NCI-H1092 treated with DMSO at 0.1 percent for 48 hours (cell line): ENCODE measurements at regions not wholly inside any gene's neighbourhood (a gene's known extent, or its start where the extent isn't known, plus 50 kb on each side); places are given as distances from the start of the nearest gene placed in this dataset.

Source experiments
- DNase-seq: peaks from one replicate; lab custom pipeline; 2025; lab: John Stamatoyannopoulos, UW

DNA sequence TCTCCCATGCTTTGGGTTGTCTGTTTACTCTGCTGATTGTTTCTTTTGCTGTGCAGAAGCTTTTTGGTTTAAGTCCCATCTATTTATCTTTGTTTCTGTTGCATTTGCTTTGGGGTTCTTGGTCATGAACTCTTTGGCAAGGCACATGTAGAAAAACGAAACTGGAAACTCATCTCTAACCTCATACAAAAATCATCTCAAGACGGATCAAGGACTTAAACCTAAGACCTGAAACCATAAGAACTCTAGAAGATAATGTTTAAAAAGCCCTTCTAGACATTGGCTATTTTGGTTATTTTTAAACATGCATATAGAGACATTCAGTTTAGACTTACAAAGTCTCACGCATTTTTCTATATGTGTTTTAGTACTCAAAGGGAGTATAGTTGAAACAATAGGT, 1164.3 kb upstream of the GYPC start:
- DNase-seq, result no peak

DNA sequence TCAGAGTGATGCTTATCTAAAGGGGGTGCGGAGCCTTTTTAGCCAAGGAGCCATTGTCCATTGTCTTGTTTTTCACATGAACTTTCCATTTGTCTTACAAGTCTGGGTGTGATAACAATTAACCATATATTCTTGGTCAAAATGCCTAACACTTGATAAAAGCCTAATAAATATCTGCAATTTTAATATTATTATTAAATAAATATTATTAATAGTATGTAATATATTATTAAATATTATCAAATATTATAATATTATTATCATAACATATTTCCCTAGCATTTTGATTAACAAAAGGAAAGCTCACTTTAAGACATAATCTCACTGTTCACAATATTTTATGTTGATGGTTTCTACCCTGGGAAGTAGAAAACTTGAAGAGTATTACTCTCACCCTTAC, 1143.6 kb upstream of the GYPC start:
- no peak for DNase-seq

DNA sequence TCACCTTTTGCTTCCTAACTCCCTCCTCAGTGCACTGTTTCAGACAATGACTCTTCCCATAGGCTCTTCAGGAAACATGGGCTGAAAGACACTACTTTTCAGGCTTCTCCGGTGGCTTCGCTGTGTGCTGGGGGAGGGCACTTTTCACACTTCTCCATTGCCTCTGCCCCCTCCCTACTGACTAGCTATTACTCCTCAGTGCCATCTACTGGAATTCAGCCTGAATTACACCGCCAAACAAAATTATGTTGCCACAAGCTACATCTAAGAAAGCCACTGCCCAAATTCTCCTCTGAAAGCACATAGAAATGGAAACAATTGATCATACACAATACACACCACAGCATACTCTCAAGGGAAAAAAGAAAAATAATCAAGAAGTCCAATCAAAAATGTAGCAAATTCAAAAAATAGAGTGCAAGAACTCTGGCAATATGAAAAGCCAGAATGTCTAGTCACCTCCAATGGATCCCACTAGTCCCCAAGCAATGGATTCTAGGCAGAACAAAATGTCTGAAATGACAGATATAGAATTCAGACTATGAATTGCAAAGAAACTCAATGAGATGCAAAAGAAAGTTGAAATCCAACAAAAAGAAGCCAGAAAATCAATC, 1139.4 kb upstream of the GYPC start:
- peak; percentile 2 for DNase-seq

DNA sequence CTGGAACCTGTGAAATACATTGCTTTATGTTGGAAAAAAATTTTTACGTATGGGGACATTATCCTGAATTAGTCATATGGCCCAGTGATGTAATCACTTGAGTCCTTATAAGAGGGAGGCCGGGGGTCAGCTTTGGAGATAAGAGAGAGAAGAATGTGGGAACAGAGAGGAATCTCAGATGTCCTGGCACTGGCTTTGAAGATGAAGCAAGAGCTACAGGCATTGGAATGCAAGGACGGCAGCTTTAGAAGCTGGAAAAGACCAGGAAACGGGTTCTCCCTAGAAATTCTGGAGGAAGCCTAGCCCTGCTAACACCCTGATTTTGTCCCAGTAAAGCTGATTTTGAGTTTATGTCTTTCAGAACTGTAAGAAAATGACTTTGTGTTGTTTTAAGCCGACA, 1129.9 kb upstream of the GYPC start:
- no peak for DNase-seq

DNA sequence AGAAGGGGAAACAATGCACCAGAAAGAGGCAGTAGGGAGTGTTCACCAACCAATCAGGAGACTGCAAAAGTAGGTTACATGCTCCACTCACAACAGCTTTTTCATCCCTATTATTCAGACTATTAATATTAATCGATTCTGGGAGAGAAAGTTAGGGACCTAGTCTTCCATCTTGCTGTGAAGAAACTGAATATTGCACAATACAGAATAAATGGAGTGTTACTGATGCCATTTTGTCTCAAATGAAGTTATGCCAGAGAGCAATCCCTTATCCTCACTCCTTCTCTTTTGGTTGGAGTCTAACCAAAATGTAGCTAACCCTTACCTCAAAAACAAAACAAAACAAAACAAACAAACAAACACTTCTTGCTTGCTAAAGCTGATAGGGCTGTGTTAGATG, 1120.9 kb upstream of the GYPC start:
- DNase-seq, result no peak

DNA sequence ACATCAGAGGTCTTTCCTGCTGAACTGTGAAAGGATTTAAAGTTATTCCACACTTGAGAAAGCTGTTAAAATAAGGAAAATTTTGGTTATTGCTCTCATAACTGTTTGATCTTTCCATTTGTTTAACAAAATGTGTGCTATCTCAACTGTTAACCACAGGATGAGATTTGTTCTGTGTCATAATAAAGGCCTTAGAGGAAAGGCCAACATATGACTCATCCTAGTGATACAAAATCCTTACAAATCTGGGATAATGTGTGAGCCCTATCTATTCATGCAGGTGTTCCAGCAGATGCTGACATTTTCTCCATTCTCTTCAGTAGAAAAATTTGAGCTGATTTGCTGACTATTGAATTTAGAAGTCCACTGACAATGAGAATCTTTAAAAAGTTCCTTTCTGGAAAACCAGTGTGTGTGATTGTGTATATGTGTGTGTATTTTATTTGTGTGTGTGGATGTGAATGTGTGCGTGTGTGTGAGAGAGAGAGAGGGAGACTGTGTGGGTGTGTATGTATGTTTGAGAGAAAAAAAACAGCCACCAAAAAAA, 1111.9 kb upstream of the GYPC start:
- DNase-seq, result no peak

DNA sequence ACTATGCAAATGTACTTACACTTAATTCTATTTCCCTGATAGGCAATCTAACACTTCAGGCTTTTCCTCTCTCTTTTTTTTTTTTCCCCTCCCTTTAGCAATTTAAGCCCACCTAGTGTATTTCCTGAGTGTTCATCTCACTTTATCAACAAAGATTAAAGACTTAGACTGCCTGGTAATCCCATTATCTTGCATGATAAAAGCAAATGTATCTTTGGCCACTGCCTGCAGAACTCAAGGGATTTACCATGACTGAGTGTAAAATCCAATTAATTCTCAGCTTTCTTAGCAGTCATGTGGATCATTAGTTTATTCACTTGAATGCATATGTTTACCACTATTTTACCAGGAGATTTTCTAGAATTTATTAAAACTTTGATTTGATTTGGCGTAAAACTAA, 1102.2 kb upstream of the GYPC start:
- DNase-seq, result no peak

DNA sequence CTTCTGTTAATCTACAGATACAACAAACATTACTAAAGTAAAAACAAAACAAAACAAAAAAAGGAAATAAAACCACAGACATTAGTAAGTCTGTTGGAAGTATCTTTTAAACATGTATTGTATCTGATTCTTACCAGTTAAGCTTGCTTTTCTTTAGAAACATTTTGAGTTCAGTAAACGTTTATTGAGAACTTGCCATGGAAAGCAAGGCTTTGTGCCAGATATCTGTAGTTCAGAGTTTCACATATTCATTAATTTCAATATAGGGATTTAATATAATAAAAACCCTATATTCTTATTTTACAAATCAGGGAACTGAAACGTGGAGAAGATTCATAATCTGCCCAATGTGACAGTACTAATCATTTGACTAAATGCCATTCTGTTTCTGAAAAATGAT, 1101.0 kb upstream of the GYPC start:
- no peak for DNase-seq

DNA sequence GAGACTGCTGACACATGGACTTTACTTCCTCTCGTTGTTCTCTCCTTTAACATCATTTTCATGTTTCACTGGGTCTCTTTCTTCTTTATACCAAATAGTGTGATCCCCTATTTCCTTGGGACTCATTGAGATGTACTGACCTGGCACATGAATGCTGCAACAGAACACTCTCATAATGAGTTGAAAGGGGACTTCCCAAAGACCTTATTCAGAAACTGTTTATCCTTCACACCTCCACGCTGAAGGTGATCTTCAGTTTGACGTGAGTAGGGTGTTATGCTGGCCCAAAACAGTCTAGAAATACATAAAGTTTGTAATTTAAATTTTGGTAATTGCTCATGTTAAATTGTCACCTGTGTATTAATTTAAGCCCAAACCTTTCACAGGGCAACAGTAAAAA, 1096.8 kb upstream of the GYPC start:
- DNase-seq, result no peak

DNA sequence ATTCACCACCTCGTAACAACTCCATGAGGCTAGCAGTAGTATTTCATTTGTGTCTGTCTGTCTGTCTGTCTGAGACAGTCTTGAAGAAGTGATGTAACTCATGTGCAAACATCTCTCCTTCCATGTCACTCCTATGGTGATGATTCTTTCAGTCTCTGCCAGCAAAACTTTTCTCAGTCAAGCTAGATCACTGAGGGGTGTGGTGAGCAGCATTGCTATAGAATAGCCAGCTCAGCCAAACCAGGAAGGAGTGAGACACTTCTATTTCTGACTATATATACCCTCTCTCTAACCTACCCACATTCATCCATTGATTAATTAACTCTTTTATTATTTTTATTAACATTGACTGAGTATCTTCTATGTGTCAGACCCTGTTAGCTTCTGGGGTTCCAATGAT, 1095.1 kb upstream of the GYPC start:
- no peak for DNase-seq

DNA sequence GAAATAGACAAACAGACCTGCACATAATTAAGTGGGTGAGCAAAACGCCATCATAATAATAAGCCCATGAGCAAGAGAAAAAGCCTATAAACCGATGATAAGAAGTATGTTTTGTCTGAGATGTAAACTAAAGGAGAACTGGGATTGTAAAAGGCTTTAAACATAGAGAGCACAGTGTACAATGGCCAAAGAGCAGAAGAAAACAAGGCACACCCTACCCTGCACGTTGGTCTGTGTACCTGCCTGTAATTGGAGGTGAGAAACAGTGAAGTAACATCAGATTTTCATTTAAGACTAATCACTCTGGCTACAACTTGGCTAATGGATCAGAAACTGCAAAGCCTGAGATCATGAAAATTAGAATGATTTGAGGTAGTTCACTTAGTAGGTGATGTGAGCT, 1094.7 kb upstream of the GYPC start:
- no peak for DNase-seq

DNA sequence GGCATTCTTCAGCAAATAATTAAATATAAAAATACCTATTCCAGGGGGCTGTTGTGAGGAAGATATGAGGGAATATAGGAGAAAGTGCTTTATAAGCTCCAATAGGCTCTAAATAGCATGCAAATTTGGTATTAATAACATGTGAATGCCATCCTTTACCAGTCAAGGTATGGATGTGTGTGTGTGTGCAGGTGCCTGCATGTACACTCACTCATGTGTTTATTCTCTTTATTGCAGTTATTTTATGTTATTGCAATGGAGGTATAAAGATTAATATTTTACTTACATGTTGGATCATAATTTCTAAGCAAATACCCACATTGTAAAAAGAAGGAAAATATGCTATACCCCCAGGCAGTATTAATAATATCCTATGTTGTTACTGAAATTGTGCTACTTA, 1093.0 kb upstream of the GYPC start:
- DNase-seq, result no peak

DNA sequence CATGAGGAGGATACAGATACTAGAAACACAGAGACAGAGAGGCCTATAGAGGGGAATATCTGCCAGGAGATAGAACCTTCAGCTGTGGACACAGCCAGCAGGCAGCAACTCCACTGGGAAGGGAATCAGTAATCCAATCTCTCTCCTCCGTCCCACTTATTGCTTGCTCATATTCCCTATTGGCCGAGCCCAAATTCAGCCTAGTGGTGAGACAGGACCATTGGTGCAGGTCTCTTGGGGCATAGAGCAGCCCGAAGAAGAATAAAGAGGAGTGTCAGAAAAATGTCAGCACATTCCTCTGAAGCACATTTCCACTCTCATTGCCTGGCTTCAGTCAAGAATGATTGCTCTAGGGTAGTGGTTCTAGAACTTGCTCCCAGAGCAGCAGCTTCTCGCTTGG, 1091.5 kb upstream of the GYPC start:
- no peak for DNase-seq

DNA sequence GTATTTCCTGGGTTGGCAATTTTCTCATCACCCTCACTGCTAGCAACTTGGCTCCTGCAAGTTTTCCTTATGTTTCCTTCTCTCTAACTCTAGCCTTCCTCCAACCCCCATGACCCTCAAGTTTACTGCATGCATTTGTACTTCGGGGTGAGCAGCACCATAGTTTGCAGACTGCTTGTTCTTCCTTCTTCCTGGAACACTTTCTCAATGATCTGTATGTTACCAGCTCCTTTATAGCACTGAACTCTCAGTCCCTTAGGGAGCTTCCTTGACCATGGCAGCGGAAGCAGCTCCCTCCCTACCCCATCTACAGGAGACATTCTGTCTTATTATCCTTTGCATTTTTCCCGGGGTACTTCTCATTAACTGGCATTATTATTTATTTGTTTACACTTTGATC, 1089.5 kb upstream of the GYPC start:
- DNase-seq, result no peak

DNA sequence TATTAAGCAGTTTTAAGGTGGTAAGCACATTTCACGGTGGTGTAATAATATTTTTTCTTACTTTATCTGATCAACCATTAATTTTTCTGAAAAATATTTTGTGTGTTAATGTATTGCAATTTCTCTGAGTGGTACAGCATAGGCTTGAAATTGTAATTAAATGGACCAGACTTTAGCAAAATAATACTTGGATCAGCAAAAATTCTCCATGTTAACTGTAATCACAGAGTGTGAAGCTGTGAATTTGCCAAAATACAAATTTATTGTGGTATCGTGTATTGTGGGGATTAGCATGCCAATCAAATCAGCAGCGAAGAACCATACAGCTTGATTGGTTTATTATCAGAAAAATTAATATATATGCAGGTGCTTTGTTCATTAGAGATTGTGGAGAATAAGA, 1088.9 kb upstream of the GYPC start:
- DNase-seq, result no peak

DNA sequence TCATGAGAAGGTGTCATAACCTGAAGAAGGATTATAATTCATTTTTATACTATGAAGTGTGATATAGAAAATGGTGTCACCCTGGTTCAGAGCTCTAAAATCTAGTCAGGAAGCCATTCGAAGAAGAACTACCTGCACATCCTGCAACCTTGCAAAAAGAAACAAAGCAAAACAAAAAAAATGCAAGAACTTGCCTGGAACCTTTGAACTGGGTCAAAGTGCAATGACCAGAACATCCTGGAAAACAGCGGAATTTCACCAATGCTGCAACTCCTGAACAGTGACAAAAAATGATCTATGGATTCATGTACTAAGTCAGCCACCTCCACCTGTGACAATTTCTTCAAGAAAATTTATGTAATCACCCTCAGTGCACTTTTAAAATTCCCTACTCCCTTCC, 1083.3 kb upstream of the GYPC start:
- no peak for DNase-seq

DNA sequence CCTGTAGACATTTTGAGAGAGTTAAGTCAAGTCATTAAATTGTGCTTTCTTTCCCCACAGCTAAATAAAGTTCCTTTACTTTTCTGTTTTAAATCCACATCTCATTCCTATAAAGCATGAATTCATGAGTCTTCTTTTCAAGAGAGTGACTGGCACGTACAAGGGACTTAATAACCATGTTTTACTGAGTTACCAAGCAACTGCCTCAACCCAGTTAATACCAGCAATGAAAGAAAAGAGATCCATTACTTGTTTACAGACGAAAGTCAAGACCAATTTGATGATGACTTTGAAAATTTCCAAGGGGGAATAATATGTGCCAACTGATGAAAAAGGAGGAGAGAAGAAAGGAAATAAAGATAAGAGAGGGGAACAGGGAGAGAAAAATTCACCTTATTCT, 1082.5 kb upstream of the GYPC start:
- DNase-seq, result no peak

DNA sequence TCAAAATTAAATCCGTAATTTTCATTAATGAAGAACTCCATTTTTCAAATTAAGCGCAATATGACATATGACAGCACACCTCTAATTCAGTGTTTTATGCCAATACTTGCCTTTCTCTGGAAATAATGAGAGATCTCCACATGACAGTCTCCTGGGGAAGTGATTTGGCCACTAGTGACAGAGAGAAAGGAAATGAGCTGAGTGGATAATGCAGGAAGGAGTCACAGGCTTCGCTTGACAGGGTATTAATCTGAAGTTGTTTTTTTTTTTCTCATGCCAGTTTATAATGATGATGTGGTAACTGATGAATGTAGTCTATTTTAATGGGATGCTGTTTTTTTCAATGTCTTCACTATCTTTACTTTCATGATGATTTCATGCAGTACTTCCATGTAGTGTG, 1079.4 kb upstream of the GYPC start:
- no peak for DNase-seq

DNA sequence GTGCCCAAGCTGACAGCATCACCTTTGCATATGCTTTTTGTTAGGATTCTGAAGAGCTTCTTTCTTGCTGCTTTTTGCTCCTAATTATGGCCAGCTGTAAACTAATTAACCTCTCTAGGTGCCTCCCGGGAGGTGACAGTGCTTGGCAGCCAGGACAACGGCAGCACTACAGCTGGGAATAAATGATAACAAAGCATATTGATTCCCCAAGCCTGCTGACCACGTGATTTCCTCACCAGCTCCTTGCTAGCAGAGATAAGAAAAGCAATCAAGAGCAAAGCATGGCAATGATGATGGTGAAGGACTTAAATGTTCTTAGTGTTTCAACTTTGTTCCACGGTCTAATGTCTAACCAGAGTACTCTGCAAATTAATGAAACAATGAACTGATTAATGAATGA, 1074.4 kb upstream of the GYPC start:
- DNase-seq, result no peak

DNA sequence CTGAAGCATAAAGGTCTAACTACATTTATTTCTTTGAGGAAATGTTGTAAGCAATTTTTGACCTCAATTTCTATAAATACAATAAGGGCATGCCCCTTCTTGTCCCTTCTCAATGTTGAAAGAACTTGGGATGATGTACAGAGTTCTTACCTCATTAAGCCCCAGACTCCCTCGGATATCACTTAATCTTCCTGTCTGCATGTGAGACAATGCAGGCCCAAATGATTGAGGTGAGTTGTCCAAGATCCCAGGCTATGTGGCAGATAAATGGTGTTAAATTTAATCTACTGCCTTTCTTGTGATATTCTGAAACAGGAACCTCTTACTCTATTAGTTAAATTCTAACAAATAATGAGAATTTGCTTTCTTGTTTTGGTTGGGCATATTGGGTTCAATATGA, 1073.4 kb upstream of the GYPC start:
- DNase-seq, result no peak

DNA sequence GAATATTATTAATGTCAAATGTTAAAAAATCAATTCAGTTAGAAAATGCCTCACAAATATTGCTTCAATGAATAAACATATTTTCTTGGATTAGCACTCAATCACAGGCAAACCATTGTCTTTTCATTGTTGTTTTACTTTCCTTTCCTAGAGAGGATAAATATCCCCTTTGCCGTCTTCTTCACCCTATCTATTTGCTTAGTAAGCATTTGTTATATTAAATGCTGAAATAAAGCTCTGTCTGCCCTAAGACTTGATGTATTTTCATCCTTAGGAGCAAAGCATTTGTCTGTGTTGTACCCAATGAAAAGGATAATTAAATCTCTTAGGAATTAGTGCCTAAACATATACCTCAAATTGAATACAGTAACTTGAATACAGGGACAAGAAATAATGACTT, 1071.2 kb upstream of the GYPC start:
- no peak for DNase-seq

DNA sequence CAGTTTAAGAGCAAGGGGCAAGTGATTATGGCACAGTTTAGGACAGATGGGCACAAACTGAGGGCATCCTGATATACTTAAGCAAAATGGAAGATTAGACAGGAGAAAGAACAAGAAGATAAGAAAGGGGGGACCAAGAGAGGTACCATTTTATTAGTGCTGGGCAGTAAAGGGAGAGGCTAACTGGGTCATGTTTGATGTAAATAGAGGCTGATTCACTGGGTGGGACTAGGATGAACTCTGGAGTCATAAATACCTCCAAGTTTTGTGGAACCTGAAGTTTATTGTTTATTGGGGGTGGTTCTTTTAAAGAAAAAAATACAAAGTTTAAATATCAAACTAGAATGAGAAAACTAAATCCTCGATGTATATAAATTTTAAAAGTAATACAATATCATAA, 1067.2 kb upstream of the GYPC start:
- DNase-seq, result no peak

DNA sequence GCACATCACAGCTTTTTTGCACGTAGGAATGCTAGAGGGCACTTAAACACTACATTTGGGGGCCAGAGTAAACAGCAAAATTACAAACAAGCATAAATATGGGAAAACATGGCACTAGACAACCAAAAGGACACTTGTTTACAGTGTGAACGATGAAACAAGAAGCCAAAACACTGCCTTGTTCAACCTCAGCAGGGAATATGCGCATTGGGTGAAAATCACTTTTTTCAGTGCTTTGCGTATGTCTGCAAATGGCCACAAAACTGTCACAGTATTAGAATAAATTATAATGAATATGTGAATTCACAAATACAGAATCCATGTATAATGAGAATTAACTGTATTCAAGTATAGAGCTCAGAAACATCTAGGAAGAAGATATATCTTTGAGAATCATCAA, 1064.0 kb upstream of the GYPC start:
- DNase-seq, result no peak

DNA sequence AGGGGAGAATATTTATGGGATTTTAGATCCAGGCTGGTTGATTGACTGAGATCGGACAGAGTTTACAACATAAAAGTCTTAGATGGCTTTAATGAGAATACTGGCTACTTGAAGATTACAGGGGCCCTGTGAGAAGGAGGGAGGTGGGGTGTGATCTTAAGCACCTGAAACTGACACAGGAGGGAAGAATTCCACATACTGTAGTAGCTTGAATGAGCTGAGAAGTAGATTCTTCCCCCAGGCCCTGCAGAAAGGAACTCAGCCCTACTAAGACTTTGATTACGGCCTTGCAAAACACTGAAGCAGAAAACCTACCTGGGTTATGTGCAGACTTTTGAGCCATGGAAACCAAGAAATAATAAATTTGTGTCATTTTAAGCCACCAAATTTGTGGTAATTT, 1062.9 kb upstream of the GYPC start:
- no peak for DNase-seq

DNA sequence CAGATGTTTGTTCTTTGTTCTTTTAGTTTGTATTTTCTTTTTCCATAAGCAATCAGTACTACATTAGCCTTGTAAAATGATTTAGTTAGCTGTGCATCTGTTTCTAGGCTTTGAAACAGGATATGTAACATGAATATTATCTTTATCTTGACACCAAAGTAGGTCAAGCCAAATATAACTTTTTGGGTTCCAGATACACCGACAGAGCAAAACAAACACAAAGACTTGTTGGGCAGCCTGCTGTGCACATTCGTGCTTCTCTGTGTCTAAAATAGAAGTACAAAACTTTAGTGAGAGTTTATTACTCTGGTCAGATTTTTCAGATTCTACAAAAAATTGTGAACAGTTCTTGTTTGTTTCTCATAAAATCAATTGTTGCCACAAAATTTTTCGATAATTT, 1059.3 kb upstream of the GYPC start:
- no peak for DNase-seq
